Hematopoietic multipotent progenitor cell treated with erythropoietin and hydrocortisone succinate and interleukin-3 and kit ligand, for 4 days (in vitro differentiated cells): ENCODE measurements at regions not wholly inside any gene's neighbourhood (a gene's known extent, or its start where the extent isn't known, plus 50 kb on each side); places are given as distances from the start of the nearest gene placed in this dataset.
A peak's percentile ranks its signal among the peaks of the same experiment; 100 is the strongest.

Experiments used
- DNase-seq: peaks from one replicate; pipeline ENCODE4 v3.0.0-alpha.2; 2015

DNA sequence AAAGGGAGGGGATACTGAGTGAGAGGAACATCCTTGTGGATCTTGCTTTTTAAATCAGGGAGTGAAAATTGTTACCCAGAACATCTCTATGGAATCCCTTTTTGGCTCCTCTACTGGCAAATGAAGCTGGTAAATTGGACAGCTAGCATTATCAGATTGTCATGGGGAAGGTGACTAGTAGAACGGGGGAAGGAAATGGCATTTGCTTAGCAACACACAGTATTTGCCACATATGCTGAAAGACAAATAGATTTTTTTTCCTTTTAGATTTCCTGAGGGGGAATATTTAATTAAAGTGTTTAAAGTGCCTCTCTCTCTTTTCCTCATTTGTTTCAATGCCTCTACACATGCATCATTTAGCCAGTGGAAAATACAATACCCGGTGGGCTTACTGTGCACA lies 573.5 kb downstream of the BCKDHB start:
- DNase-seq = no peak

DNA sequence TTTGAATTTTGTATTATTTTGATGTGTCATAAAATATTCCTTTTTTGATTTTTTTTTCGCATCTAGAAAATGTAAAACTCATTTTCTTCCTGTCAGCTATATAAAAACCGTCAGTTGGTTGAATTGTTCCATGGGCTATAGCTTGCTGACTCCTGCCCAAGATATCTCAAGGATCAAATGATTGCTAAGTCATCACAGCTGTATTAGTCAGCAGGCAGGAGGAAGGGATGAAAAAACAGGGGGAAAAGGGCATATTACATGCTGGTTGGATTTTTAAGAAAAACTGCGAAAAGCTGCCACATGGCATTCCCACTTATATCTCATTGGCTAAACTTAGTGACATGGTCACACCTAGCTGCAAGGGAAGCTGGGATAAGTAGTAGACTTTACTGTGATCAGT lies 569.9 kb downstream of the BCKDHB start:
- DNase-seq = no peak

DNA sequence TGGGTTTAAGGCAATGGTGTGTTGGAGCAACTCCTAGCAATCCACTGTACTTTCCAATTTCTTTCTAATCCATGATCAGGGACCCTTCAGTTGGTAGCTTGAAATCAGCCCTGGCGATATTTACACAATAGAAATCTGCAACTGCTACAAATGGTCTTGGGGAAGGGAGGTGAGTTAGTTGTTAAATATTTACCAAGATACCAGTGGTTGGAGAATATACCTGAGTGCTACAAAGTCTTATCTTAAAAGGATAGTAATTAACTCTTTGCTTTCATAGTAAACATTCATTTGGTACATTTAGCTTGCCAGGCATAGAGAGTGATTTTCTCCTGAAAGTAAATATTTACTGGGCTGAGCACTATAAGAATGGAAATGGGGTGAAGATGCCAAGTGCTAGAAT lies 568.2 kb downstream of the BCKDHB start:
- no peak for DNase-seq

DNA sequence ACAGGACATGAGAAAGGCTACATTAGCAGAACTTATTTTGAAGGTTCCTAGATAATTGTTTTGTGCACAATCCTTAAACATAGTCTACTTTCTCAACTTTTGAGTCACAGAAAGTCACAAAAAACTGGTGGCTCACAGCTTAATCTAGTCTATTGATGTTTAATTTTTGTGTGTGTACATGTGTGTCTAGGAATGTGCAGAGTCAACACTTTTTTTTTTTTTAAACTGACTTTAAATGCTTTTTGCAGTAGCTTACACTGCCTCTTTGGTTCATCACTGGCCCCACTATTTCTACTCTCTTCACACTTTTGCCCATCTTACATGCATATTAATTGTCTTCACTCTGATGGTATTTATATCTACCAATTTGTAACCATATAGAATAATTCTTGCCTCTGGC lies 566.9 kb downstream of the BCKDHB start:
- DNase-seq = no peak

DNA sequence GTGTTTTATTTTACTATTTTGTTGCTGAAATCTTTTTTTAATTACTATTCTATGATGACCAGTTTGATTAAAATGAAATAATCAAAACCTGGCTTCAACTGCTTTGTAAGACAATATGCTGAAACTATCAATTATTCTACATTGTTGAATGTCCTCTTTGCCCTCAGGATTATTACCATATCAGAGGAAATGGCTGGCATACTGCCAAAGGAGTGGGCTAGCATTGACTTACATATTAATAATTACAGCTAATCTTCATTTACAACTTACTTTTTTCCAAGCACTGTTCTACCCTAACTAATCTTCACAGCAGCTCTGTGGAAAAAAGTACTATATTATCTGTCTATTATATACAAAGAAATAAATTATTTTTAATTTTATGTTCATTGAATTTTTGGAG lies 560.5 kb downstream of the BCKDHB start:
- no peak for DNase-seq

DNA sequence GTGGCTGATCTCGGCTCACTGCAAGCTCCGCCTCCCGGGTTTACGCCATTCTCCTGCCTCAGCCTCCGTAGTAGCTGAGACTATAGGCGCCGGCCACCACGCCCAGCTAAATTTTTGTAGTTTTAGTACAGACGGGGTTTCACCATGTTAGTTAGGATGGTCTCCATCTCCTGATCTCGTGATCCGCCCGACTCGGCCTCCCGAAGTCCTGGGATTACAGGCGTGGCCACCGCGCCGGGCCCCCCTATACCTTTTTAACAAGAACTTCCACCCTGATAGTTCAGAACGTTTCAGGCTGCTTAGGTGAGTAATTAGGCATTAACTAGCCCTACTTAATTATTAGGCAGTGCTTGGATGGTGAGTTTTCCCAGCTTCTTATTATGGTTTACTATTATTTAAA lies 552.5 kb downstream of the BCKDHB start:
- no peak for DNase-seq

DNA sequence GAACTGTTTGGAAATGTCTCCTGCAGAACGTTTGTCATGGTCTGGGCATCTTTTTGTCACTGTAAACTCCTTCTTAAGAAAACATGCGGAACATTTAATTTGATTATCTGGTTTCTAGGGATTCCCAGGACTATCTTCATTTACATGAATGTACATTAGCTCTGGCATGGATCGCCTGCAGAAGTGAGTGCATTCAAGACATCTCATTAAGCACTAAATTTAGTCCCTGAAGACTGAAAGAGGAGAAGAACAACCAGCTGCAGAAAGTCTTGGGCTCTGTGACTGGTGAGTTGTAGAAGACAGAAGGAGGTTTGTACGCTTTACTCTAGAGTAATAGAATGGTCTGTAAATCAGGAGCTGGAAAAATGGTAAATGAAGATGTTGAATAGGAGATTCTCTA lies 540.7 kb downstream of the BCKDHB start:
- no peak for DNase-seq

DNA sequence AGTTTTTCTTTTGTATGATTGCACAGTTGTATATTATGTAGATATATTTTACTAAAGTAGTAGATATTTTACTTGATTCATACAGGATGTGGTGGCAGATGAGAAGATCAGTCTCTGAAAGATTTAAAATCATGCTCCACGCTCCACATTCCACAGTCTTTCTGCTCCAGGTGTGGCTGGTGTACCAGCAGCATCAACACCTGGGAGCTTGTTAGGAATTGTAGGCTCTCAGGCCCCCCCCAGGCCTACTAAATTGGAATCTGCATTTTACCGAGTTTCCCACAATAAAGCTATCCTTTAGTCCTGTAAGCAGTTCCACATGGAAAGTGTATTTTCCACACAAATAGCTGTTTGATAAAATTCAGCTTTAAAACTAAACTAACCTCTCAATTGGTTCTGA lies 537.4 kb downstream of the BCKDHB start:
- DNase-seq = no peak

DNA sequence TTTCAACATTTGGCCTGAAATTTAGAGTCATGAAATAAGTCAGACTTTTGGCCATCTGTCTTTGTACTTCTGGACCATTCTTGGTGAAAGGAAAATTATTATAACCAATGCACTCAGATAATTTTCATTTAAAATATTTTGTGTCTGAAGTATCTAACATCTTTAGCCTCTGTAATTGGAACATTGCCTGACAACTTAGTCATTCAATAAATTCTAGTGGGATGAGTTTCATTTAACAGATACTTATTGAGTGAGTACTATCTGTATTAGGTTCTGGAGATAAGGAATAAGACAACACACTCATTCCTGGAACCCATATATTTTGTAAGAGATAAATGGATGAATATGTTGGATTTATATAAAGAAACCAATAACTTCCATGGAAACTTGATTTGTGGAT lies 536.0 kb downstream of the BCKDHB start:
- DNase-seq = no peak

DNA sequence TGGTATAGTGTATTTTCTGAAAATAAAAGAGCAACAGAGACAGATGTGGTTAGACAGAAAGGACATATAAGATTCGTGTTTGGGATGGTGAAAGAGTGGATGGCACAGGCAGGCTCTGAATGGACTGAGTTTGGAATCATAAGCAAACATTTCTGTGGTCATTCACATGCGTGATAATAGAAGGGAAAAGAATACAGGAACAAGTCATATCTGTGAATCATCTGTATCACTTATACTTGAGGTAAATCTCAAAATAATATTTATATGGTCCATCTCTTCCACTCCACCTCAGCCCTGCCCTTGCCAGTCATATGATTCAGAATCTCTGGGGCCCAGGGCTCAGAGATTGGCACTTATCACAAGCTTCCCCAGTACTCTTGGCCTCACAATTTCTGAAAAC lies 535.1 kb downstream of the BCKDHB start:
- no peak for DNase-seq

DNA sequence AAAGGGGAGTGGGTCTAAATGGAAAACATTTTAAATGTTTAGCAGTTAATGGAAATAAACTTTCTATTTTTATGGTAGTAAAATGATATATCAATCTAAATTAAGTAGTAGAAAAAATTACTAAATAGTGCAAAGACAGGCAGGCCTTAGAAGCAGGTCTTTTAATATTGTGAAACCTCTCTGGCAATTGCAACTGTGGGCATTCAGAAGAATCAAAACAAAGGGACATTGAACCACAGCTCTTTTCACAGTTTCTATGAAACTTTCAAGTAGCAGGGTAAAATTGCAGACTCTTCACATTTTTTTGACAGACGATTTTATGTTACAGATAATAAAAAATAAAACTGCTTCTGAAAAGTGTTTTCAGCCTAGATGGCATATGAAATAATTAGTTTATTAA lies 533.7 kb downstream of the BCKDHB start:
- DNase-seq = no peak

DNA sequence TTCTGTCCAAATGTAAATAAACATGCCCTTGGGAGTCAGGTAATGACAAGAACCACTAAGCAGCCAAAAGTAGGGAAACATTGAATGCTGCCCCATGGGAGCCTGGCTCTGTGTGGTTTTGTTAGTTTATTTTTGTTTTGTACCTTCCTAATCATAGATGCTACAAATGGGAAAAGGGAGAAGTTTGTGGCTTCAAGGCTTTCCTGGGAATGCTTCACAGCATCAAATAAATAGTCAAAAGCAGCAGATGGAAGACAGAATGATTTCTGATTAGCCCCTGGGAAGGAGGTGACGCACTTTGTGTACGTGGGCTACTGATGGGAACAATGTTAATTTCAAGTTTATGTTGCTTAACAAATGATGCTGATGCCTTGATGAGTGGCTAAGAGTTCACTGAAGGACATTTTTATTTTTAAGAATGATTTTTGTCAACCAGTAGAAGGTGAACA lies 532.7 kb downstream of the BCKDHB start:
- no peak for DNase-seq

DNA sequence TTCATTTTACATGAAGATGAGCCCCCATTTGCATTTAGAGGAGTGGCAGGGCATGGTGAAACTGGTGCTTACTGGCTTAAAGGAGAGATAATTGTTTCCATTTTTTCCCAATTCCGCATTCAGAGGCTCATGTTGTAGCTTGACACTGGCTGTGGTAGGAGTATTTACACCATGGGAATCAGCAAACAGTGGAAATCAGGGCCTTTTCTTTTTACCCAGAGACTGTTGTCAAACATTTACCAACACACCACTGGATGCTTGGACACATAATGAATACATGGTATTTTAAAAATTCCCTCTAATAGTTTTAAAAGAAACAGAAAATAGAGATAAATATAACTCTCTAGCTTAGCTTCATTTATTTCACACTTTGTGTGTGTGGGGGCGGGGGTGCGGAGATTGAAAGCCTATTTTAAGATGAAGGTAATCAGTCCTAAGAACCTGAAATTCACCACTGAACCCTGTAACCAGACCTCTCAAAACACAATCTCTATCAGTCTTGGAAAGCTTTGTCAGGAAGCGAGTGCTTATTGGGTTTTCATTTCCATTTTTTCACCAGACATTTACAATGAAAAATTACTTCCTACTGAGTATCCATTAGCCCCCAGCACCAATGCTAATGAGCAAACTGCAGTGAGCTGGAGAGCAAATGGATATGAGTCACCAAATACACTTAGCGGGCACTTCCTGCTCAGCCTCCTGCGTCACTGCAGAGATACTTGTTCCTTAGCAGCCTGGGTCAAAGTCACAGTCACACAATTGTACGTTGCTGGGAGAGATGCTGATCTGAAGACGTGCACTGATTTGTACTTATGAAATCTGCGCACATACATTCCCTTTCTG lies 532.0 kb downstream of the BCKDHB start:
- peak; percentile 30 for DNase-seq

DNA sequence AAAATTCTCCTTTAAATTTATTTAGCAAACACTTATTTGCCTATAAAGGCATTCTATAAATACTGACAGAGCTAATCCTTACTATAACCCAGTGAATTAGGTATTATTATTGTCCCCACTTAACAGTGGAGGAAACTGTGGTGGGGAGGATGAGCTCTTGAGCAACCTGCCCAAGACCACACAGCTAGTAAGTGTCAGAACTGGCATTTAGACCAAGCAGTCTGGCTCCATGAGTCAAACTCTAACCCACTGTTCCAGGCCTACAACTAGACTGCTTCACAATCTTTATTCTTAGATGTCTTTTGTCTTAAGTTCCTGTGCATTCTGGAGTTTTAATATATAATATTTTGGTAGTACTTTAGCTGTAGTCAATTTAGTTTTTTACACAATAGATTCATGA lies 530.8 kb downstream of the BCKDHB start:
- DNase-seq = no peak

DNA sequence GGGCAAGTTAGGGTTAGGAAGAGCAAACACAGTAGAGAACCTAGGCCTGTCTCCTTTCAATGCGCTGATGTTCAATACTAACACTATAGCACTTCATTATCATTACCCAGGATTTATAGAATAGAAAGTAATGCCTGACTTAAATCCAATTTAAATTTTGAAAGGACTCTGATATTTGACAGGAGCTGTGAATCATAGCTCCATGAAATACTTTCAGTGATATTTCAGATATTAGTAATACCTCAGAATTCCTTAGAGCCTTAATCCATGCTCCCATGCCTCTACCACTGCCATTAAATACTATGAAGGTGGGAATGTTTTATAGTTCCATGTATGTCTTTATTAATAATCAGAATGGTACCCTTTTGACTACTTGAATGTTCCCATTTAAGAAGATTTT lies 530.2 kb downstream of the BCKDHB start:
- DNase-seq = no peak

DNA sequence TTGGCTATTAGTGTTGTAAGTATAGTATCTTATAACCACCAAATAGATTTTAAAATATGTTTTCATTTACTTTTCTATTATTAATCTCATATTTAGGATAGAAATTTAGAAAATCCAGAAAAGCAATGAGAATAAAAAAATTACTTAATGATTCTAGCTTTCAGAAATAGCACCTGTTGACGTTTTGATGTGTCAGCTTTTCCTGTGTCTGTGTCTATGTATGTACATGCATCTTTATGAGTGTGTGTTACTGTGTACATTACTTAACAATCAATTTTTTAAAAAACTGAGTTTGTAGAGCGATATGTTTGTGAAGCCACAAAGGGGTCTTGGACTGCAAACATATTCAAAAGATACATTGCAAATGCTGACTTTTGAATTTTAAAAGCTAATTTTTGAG lies 526.9 kb downstream of the BCKDHB start:
- no peak for DNase-seq

DNA sequence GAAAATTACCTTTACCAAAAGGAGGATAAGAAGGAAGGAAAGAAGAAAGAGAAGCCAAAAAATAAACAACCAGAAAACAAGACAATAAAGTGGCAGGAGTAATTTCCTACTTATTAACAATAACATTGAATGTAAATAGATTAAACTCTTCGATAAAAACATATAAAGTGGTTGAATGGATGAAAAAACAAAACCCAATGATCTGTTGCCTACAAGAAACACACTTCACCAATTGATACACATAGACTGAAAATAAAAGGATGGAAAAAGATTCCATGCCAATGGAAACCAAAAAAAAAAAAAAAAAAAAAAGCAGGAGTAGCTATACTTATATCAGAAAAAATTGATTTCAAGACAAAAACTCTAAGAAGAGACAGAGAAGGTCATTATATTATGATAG lies 518.9 kb downstream of the BCKDHB start:
- DNase-seq = no peak

DNA sequence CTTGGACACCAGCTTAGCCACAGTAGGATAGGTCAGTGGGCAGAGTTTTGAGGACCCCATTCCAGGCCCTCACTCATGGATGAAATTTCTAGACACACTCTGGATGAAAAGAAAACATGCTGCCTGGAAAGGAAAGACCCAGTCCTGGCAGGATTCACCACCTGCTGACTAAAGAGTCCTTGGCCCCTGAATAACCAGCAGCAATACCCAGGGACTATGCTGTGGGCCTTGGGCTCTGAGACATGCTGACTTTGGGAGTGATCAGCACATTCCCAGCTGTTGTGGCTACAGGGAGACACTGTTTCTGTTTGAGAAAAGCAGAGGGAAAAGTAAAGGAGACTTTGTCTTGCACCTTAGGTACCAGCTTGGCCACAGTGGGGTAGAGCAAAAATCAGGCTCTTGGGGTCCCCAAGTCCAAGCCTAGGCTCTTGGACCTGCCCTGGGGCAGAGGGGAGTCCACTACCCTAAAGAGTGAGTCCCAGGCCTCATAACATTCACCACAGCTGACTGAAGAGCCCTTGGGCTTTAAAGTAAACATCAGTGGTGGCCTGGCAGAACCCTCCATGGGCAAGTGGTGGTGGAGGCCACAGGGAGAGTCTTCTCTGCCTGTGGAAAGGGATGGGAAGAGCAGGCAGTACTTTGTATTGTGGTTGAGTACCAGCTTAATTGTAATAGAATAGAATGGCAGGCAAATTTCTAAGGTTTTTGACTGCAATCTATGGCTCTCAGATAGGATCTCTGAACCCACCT lies 516.8 kb downstream of the BCKDHB start:
- no peak for DNase-seq

DNA sequence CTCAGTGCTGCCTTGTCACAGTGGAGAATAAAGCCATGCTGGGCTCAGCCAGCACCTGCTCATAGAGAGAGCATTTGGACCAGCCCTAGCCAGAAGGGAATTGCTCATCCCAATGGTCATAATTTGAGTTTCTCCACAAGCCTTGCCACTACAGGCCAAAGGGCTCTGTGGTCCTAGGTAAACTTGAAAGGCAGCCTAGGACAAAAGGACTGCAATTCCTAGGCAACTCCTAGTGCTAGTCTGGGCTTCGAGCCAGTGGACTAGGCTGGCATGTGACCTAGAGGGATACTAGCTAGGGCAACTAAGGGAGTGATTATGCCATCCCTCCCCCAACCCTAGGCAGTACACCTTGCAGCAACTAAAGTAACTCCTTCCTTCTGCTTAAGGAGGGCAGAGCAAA lies 516.2 kb downstream of the BCKDHB start:
- DNase-seq = no peak

DNA sequence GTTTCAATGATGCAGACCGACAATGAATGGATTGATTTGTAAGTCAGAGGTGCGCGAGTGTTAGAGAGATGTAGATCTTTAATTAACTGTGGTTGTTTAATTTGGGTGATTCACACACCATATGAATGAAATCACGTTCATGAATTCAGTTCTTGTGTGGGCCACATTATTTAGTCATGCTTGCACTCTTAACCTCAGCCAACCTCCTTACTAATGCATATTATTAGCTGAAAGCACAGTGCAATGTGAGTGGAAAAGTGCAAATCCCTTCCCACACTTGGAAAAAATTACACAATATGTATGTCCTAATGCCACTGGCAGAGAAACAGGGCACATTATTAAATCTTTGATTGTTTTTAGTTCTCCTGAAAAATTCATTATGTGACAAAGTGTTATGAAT lies 512.5 kb downstream of the BCKDHB start:
- DNase-seq = no peak

DNA sequence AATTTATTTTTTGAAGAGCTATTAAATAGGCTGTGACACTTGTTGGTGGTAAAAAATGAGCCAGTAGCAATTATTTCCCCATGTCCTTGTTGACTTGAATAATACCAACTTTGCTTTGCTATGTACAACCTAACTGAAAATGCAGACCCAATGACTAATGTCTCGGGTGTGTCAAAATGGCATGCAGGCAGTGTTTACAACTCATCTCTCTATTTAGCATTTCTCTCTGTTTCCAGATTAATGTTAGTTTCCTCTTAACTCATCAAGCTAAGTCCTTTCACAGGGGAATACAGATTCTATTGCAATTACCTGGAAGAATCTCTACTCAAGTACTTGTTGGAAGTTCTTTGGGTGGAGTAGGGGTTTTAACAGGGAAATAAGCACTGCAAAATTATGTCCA lies 504.4 kb downstream of the BCKDHB start:
- DNase-seq = no peak

DNA sequence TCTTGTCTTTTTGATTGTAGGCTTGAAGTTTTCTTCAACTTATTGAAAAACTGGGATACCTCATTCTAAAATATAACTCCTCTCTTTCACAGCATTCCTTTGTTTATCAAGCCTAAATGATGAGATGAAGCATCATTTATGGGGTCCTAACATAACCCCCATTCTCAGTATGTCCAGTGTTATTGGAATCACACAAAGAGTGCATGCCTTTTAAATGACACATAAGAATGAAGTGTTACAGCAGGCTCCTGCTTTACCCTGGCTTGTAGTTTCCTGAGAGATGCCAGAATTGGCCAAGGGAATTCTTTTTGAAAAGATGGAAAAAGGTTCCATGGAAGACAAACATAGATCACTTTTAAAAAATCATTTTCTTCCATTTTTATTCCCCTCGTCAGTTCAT lies 502.4 kb downstream of the BCKDHB start:
- no peak for DNase-seq

DNA sequence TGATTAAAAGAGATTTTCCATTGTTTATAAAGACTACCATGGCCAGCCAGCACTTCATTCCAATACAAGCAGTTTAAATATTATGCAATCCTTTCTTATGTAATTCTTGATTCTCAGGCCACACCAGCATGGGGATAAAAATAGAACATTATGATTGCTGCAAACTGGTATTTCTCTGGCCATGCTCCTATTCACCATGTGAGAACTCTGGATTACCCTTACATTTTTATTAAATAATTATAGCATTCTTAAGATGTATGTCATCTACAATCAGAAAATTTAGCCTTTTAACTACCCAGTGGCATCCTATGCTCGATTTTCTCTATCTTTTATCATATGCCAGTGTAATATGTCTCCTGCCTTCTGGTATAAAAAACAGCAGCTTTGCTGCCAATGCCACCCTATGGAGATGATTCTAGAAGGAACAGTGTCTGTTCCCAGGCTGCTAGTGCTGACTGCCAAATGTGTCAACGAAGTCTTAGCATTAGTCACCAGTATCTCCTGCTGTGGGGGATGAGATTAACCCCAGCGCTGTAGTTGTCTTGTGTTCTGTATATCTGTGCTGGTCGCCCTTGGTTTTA lies 501.4 kb downstream of the BCKDHB start:
- peak; percentile 8 for DNase-seq
